Large intestine (tissue), 3 donors: ENCODE measurements at regions not wholly inside any gene's neighbourhood (a gene's known extent, or its start where the extent isn't known, plus 50 kb on each side); places are given as distances from the start of the nearest gene placed in this dataset.
"Not testable (repeated sequence)": the region's sequence is repeated elsewhere in the genome, so short reads cannot be mapped to it uniquely, and the experiment has no call there.

ENCODE experiments used
- DNase-seq, 2 donors: peaks; one replicate each; pipeline versions ENCODE4 v3.0.0 to v3.0.0-alpha.2; 2013
- H3K27ac ChIP-seq: one replicate; pipeline ENCODE4 v1.5.1; 2013; ENCODE audit warnings: low read length
- H3K27me3 ChIP-seq: 2 replicates; pipeline ENCODE4 v1.6.1; 2013; ENCODE audit warnings: low read length; ENCODE audit not compliant: control insufficient read depth, insufficient read depth
- H3K36me3 ChIP-seq: 2 replicates; pipeline ENCODE4 v1.6.1; 2013; ENCODE audit warnings: low read length; ENCODE audit not compliant: control insufficient read depth, insufficient read depth
- H3K4me1 ChIP-seq: one replicate; pipeline ENCODE4 v1.6.1; 2013; ENCODE audit warnings: low read length; ENCODE audit not compliant: control insufficient read depth, insufficient read depth
- H3K4me3 ChIP-seq: one replicate; pipeline ENCODE4 v1.5.1; 2013; ENCODE audit warnings: low read length
- H3K9me3 ChIP-seq: one replicate; pipeline ENCODE4 v1.6.1; 2013; ENCODE audit warnings: mild to moderate bottlenecking, low read depth, low read length, moderate library complexity; ENCODE audit not compliant: control insufficient read depth
- WGBS: methylation state at CpG from one replicate; pipeline ENCODE4 v1.1.5; 2013; ENCODE audit warnings: low lambda C conversion rate; ENCODE audit not compliant: insufficient coverage; 5-methylcytosine and 5-hydroxymethylcytosine counted together

- not testable (repeated sequence) for H3K4me3 ChIP-seq, H3K27me3 ChIP-seq, H3K36me3 ChIP-seq, H3K9me3 ChIP-seq, H3K27ac ChIP-seq, H3K4me1 ChIP-seq
- DNase-seq: peak; percentile 3 to 5
- WGBS: no CpG with 5 or more reads among the region's 53 CpGs
Measured at GRCh38 chr15:101980206-101980910, 168.4 kb downstream of the OR4F15 start.
